GM23248 (cell line): ENCODE measurements at regions not wholly inside any gene's neighbourhood (a gene's known extent, or its start where the extent isn't known, plus 50 kb on each side); places are given as distances from the start of the nearest gene placed in this dataset.

Experiments used
- EZH2 ChIP-seq: fragments of 200-600 bp; sonication (generic); IDR thresholded peaks from 2 replicates; pipeline ENCODE4 v1.6.1; 2018; ENCODE audit warnings: antibody characterized with exemption, mild to moderate bottlenecking; ENCODE audit not compliant: insufficient read depth, poor library complexity, severe bottlenecking
- EZH2phosphoT487 ChIP-seq: fragments of 200-600 bp; sonication (generic); IDR thresholded peaks from 2 replicates; pipeline ENCODE4 v1.6.1; 2018; ENCODE audit warnings: antibody characterized with exemption, moderate library complexity, mild to moderate bottlenecking, low read depth; ENCODE audit not compliant: insufficient read depth

- TF ChIP-seq EZH2phosphoT487 = no peak
- TF ChIP-seq EZH2 = no peak
Measured at GRCh38 chr6:76817429-76817828, 645.9 kb downstream of the HTR1B start.
